Ascending aorta (tissue), 2 donors: ENCODE measurements at regions not wholly inside any gene's neighbourhood (a gene's known extent, or its start where the extent isn't known, plus 50 kb on each side); places are given as distances from the start of the nearest gene placed in this dataset.

Experiments used
- DNase-seq, 2 donors: peaks; one replicate each; pipeline ENCODE4 v3.0.0-alpha.2; 2019; ENCODE audit warnings: low spot score in 2 of 2
- H3K27ac ChIP-seq, 2 donors: fragments of 200-600 bp; sonication (generic); one replicate each; pipeline ENCODE4 v1.5.1; 2016 to 2017; ENCODE audit warnings: mild to moderate bottlenecking in 1 of 2
- H3K27me3 ChIP-seq: fragments of 200-600 bp; sonication (generic); one replicate; pipeline ENCODE4 v1.5.1; 2017
- H3K36me3 ChIP-seq, 2 donors: fragments of 200-600 bp; sonication (generic); one replicate each; pipeline ENCODE4 v1.5.1; 2016
- H3K4me1 ChIP-seq, 2 donors: fragments of 200-600 bp; sonication (generic); one replicate each; pipeline ENCODE4 v1.5.1; 2016 to 2017; ENCODE audit warnings: mild to moderate bottlenecking in 1 of 2
- H3K4me3 ChIP-seq, 2 donors: fragments of 200-600 bp; sonication (generic); one replicate each; pipeline ENCODE4 v1.5.1; 2016 to 2017; ENCODE audit warnings: mild to moderate bottlenecking in 1 of 2
- H3K9me3 ChIP-seq, 2 donors: fragments of 200-600 bp; sonication (generic); one replicate each; pipeline ENCODE4 v1.5.1; 2016
- intact Hi-C: fragments of 100-400 bp; cut with DNase I; formaldehyde crosslinking; loops from one replicate; pipeline ENCODE4 v1.15.1; 2023
- TF ChIP-seq, protein P1 (sequence below), 3 experiments: fragments of 200-600 bp in 2 of 3; fragments of 450-650 bp in 1 of 3; sonication (generic) in 2 of 3; IDR thresholded peaks; one replicate each; pipeline ENCODE4 v1.5.1; 2016 to 2019; ENCODE audit warnings: antibody characterized with exemption in 3 of 3, mild to moderate bottlenecking in 1 of 3, moderate library complexity in 1 of 3

DNA sequence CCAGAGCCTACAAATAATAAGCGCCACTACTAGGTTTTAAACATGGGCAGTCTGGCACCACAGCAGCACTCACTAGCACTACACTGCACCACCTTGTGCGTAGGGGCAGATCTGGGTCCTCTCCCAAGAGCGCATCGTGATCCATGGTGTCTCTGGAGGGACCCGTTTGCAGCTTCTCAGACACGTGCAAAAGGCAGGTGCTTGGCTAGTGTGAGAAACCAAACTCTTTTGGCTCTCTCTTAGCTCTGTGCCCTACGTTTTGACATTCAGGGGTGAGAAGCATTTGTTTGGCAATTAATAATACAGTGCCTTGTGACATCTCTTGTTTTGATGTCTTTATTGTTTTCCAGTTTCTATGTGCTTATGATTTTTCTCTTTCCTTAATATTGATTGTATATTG, 75.4 kb upstream of the EGFLAM start:
- H3K27ac ChIP-seq = no peak overlapping the region
- TF ChIP-seq, protein P1, sequence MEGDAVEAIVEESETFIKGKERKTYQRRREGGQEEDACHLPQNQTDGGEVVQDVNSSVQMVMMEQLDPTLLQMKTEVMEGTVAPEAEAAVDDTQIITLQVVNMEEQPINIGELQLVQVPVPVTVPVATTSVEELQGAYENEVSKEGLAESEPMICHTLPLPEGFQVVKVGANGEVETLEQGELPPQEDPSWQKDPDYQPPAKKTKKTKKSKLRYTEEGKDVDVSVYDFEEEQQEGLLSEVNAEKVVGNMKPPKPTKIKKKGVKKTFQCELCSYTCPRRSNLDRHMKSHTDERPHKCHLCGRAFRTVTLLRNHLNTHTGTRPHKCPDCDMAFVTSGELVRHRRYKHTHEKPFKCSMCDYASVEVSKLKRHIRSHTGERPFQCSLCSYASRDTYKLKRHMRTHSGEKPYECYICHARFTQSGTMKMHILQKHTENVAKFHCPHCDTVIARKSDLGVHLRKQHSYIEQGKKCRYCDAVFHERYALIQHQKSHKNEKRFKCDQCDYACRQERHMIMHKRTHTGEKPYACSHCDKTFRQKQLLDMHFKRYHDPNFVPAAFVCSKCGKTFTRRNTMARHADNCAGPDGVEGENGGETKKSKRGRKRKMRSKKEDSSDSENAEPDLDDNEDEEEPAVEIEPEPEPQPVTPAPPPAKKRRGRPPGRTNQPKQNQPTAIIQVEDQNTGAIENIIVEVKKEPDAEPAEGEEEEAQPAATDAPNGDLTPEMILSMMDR (IDR thresholded peaks at IDR 0.05) = no peak
- no peaks in the 10 kb centered on the region for H3K36me3 ChIP-seq
- DNase-seq = no peak
- no peaks in the 10 kb centered on the region for H3K4me1 ChIP-seq
- H3K27me3 ChIP-seq = no peaks in the 10 kb centered on the region
- H3K9me3 ChIP-seq = no peaks in the 10 kb centered on the region
- no peak overlapping the region for H3K4me3 ChIP-seq
- intact Hi-C loops = no loop called here

DNA sequence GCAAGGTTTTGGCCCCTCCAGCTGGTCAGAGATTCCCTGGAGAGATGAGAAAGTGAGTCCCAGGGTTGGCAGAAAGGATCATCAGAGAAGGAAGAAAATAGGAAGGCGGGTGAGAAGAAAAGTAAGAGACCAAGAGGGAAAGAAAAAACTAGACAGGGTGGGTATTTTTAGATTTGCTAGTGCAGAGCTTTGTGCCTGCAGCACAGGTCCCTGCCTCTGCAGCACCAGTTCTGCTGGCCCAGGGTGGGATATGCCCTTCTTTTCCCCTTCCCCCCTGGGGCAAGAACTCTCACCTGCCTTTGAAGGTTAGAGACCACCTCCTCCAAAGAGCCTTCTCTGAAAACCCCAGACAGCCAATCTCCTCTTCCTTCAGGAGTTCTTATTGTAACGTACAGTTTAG, 90.3 kb upstream of the EGFLAM start:
- intact Hi-C loops = no loop called here
- DNase-seq = no peak
- Histone ChIP-seq H3K4me3 (no peak overlapping the region), H3K27me3 (no peaks in the 10 kb centered on the region), H3K4me1 (no peaks in the 10 kb centered on the region), H3K9me3 (no peaks in the 10 kb centered on the region), H3K36me3 (no peaks in the 10 kb centered on the region), H3K27ac (no peak overlapping the region)
- TF ChIP-seq, protein P1 (IDR thresholded peaks at IDR 0.05) = no peak

DNA sequence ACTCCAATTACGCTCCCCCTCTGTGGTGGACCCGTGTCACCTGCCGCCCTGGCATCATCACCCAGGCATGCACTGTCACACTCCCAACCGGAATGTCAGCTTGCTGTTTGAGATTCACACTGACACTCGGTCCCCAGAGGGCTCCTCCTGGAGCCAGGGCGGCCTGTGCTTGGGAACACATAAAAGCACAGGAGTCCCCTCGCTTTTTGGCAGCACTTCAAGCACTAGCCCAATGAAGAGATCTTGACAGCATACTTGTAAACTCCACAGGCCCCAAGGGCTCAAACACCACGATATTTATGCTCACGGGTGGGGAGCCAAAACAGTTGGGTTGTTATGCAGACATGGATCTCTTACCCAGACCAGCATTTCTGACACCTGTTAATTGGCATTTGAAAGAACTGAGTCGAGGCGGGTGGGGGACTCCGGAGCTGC, 90.8 kb upstream of the EGFLAM start:
- TF ChIP-seq, protein P1 (IDR thresholded peaks at IDR 0.05) = no peak
- H3K27ac ChIP-seq = no peak overlapping the region
- no peak for DNase-seq
- H3K27me3 ChIP-seq = no peaks in the 10 kb centered on the region
- H3K36me3 ChIP-seq = no peaks in the 10 kb centered on the region
- no peaks in the 10 kb centered on the region for H3K4me1 ChIP-seq
- no peaks in the 10 kb centered on the region for H3K9me3 ChIP-seq
- intact Hi-C loops = no loop called here
- H3K4me3 ChIP-seq = no peak overlapping the region

DNA sequence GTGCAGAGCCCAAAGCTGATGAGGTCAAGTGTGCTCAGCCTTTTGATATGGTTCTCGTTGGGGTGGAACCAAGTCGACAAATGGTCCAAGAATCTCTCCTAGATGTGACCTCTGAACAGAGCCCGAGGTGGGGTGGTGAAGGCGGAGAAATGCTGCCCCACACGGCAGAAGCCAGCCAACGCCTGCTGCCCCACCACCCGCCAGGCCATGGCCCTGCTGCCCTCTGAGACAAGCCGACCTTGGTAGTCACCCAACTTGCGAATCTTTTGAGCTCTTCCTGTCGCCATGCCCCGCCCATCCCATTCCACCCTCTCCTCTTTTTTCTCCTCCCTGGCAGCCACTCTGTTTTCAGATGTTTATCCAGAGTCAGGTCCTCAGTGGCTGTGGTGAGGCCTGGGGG, 91.5 kb upstream of the EGFLAM start:
- no peak overlapping the region for H3K27ac ChIP-seq
- no peak for DNase-seq
- intact Hi-C loops = no loop called here
- no peaks in the 10 kb centered on the region for H3K9me3 ChIP-seq
- H3K4me3 ChIP-seq = no peak overlapping the region
- H3K36me3 ChIP-seq = no peaks in the 10 kb centered on the region
- TF ChIP-seq, protein P1 (IDR thresholded peaks at IDR 0.05) = no peak
- no peaks in the 10 kb centered on the region for H3K27me3 ChIP-seq
- H3K4me1 ChIP-seq = no peaks in the 10 kb centered on the region

DNA sequence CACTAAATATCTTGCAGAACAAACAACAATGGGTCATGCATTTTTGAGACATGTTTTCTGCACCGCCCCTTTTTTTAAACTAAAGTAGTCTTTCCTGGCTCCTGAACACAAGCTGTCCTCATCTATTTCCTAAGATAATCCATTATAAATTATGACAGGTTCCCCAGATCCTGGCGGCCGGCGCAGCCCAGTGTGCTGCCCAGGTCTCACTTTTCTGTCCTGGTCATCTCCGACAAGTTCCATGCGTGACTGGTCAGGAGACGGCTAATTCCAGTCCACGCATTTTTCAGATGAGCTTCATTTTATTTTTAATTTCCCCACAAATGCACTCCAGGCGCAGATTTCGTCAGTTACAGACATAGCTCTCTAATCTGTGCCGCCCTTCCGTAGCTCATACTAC, 92.9 kb upstream of the EGFLAM start:
- TF ChIP-seq, protein P1 (IDR thresholded peaks at IDR 0.05) = no peak
- Histone ChIP-seq H3K36me3 (no peaks in the 10 kb centered on the region), H3K27me3 (no peaks in the 10 kb centered on the region), H3K27ac (no peak overlapping the region), H3K9me3 (no peaks in the 10 kb centered on the region), H3K4me3 (no peak overlapping the region), H3K4me1 (no peaks in the 10 kb centered on the region)
- intact Hi-C loops = no loop called here
- DNase-seq = no peak

DNA sequence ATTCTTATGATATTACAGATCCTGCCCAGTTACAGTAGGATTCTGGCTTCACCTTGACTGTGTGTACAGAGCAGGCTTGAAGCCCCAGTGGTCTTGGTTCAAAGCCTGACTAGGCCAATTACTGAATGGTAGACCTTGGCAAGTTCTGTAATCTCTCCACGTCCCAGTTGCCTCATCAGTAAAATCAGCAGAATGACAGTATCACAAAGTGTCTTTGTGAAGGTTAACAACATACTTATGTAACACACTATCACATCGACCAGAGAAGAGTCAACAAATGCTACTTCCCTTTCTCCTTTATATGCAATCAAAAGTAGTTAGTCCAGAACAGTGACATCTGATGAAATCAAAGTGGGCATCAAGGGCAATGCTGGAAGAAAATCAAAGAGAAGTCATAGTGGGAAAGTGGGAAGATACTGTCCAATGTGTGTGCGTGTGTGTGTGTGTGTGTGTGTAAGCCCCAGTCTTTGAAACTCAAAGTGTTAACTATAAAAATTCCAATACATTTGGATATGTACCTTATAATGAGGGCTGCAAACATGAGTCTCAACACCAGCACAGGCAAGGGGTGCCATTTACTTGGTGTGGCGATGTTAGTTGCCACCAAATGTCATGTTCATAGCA, 93.5 kb upstream of the EGFLAM start:
- H3K27ac ChIP-seq = no peak overlapping the region
- no peaks in the 10 kb centered on the region for H3K36me3 ChIP-seq
- intact Hi-C loops = no loop called here
- no peaks in the 10 kb centered on the region for H3K9me3 ChIP-seq
- H3K4me3 ChIP-seq = no peak overlapping the region
- H3K4me1 ChIP-seq = no peaks in the 10 kb centered on the region
- TF ChIP-seq, protein P1 (IDR thresholded peaks at IDR 0.05) = no peak
- no peak for DNase-seq
- H3K27me3 ChIP-seq = no peaks in the 10 kb centered on the region
